NCI-H146 treated with DMSO at 0.1 percent for 48 hours (cell line): ENCODE measurements at regions not wholly inside any gene's neighbourhood (a gene's known extent, or its start where the extent isn't known, plus 50 kb on each side); places are given as distances from the start of the nearest gene placed in this dataset.

Source experiments
- DNase-seq: peaks from one replicate; lab custom pipeline; 2025; ENCODE audit not compliant: unreplicated experiment; lab: John Stamatoyannopoulos, UW

GRCh38 chr7:21214657-21215056 is 213.2 kb upstream of the SP4 start:
- no peak for DNase-seq

GRCh38 chr7:21215307-21215706 is 212.6 kb upstream of the SP4 start:
- no peak for DNase-seq

- DNase-seq: no peak
Measured at GRCh38 chr7:21217365-21217764, 210.5 kb upstream of the SP4 start.

- DNase-seq: no peak
Measured at GRCh38 chr7:21218155-21218554, 209.7 kb upstream of the SP4 start.

- DNase-seq: no peak
Measured at GRCh38 chr7:21221130-21221529, 206.8 kb upstream of the SP4 start.

- no peak for DNase-seq
Measured at GRCh38 chr7:21238400-21239116, 189.3 kb upstream of the SP4 start.

GRCh38 chr7:21243265-21243664 is 184.6 kb upstream of the SP4 start:
- no peak for DNase-seq

- DNase-seq: no peak
Measured at GRCh38 chr7:21251151-21251800, 176.6 kb upstream of the SP4 start.

- DNase-seq: peak; percentile 87
Measured at GRCh38 chr7:21253740-21254687, 173.9 kb upstream of the SP4 start.

- peak; percentile 56 for DNase-seq
Measured at GRCh38 chr7:21256310-21256877, 171.5 kb upstream of the SP4 start.

- no peak for DNase-seq
Measured at GRCh38 chr7:21260939-21261338, 166.9 kb upstream of the SP4 start.

GRCh38 chr7:21261627-21262594 is 166.0 kb upstream of the SP4 start:
- DNase-seq: peak; percentile 68

- DNase-seq: no peak
Measured at GRCh38 chr7:21269021-21269420, 158.9 kb upstream of the SP4 start.

- no peak for DNase-seq
Measured at GRCh38 chr7:21276471-21277035, 151.3 kb upstream of the SP4 start.

GRCh38 chr7:21278944-21279343 is 148.9 kb upstream of the SP4 start:
- no peak for DNase-seq

- DNase-seq: no peak
Measured at GRCh38 chr7:21281193-21281592, 146.7 kb upstream of the SP4 start.

GRCh38 chr7:21293771-21294170 is 134.1 kb upstream of the SP4 start:
- no peak for DNase-seq

- no peak for DNase-seq
Measured at GRCh38 chr7:21299766-21300165, 128.1 kb upstream of the SP4 start.

- DNase-seq: no peak
Measured at GRCh38 chr7:21300692-21301091, 127.2 kb upstream of the SP4 start.

- no peak for DNase-seq
Measured at GRCh38 chr7:21304808-21305375, 123.0 kb upstream of the SP4 start.
